ENCODE measurements at regions not wholly inside any gene's neighbourhood (a gene's known extent, or its start where the extent isn't known, plus 50 kb on each side); places are given as distances from the start of the nearest gene placed in this dataset.

- H3K4me3 ChIP-seq (ENCODE audit: low read depth, low read length), result no peak overlapping the region
- no peak for TF ChIP-seq CTCF (IDR thresholded peaks at IDR 0.05; ENCODE audit: borderline replicate concordance, insufficient read depth, low read depth, low read length)
Measured at GRCh38 chr2:16291731-16292550, 351.6 kb downstream of the MYCN start.

GRCh38 chr2:16291226-16291625 lies 350.9 kb downstream of the MYCN start:
- no peak for TF ChIP-seq CTCF (IDR thresholded peaks at IDR 0.05; ENCODE audit: borderline replicate concordance, insufficient read depth, low read depth, low read length)
- no peak overlapping the region for H3K4me3 ChIP-seq (ENCODE audit: low read depth, low read length)

DNA sequence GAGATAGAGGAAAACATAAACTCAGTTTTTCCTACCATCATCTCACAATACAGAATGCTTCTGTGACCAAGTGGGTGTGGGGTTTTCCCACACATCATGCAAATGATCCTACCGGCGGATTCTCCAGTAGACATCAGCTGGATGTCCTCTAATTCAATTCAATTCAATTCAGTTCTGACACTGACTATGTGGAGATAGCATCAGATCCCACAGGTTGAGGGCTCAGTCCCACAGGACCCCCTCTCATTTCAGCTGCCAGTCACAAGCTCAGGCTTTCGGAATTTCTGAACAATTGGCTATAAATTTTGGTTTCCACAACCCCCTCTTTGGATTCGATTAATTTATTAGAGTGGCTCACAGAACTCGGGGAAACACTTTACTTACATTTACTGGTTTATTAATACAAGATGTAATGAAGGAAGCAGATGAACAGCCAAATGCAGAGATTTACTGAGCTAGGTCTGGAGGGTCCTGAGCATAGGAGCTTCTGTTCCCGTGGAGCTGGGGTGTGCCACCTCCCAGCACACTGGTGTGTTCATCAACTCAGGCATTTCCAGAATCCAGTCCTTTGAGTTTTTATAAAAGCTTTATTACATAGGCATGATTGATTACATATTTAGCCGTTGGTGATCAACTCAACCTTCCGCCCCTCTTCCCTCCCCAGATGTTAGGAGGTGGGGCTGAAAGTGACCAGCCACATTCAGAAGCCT lies 350.1 kb downstream of the MYCN start:
- TF ChIP-seq CTCF (IDR thresholded peaks at IDR 0.05; ENCODE audit: borderline replicate concordance, insufficient read depth, low read depth, low read length), result no peak

GRCh38 chr2:16288371-16289112 lies 348.2 kb downstream of the MYCN start:
- H3K4me3 ChIP-seq (ENCODE audit: low read depth, low read length), result no peak overlapping the region
- no peak for TF ChIP-seq CTCF (IDR thresholded peaks at IDR 0.05; ENCODE audit: borderline replicate concordance, insufficient read depth, low read depth, low read length)

More for the DNA sequence above, 350.1 kb downstream of the MYCN start:
- H3K4me3 ChIP-seq (ENCODE audit: low read depth, low read length), result no peak overlapping the region

- no peak overlapping the region for H3K4me3 ChIP-seq (ENCODE audit: low read depth, low read length)
- TF ChIP-seq CTCF (IDR thresholded peaks at IDR 0.05; ENCODE audit: borderline replicate concordance, insufficient read depth, low read depth, low read length), result no peak
Measured at GRCh38 chr2:16287831-16288230, 347.5 kb downstream of the MYCN start.

DNA sequence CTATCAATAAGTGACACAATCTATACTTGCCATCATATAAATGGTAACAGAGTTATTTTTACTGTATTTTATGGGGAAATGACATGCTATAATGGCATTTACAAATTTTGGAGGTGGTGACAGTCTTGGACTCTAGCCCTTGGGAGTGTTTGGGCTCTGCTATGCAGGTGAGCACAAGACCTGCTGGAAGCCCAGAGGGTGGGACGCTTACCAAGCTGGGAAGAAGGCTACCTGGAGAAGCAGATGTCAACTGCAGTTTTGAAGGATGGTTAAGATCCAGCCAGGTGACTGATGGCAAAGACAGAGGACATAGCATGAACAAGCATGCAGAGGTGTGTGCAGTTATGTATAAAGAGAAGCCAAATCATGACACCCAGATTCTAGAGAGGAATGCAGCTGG lies 346.9 kb downstream of the MYCN start:
- no peak for TF ChIP-seq CTCF (IDR thresholded peaks at IDR 0.05; ENCODE audit: borderline replicate concordance, insufficient read depth, low read depth, low read length)
- H3K4me3 ChIP-seq (ENCODE audit: low read depth, low read length), result no peak overlapping the region
